ENCODE measurements at regions not wholly inside any gene's neighbourhood (a gene's known extent, or its start where the extent isn't known, plus 50 kb on each side); places are given as distances from the start of the nearest gene placed in this dataset.

GRCh38 chr5:152529440-152529839, 124.4 kb upstream of the NMUR2 start:
- TF ChIP-seq, protein P1, sequence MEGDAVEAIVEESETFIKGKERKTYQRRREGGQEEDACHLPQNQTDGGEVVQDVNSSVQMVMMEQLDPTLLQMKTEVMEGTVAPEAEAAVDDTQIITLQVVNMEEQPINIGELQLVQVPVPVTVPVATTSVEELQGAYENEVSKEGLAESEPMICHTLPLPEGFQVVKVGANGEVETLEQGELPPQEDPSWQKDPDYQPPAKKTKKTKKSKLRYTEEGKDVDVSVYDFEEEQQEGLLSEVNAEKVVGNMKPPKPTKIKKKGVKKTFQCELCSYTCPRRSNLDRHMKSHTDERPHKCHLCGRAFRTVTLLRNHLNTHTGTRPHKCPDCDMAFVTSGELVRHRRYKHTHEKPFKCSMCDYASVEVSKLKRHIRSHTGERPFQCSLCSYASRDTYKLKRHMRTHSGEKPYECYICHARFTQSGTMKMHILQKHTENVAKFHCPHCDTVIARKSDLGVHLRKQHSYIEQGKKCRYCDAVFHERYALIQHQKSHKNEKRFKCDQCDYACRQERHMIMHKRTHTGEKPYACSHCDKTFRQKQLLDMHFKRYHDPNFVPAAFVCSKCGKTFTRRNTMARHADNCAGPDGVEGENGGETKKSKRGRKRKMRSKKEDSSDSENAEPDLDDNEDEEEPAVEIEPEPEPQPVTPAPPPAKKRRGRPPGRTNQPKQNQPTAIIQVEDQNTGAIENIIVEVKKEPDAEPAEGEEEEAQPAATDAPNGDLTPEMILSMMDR (IDR thresholded peaks at IDR 0.05; ENCODE audit: low read depth, low read length) = no peak
- H3K9me3 ChIP-seq (ENCODE audit: severe bottlenecking) = no peaks in the 10 kb centered on the region
- no peaks in the 10 kb centered on the region for H3K27me3 ChIP-seq (ENCODE audit: insufficient read depth, low read depth, severe bottlenecking)
- H3K27ac ChIP-seq = no peak overlapping the region
- no peak overlapping the region for H3K4me3 ChIP-seq (ENCODE audit: low read depth, low read length)
- DNase-seq = no peak
- H3K36me3 ChIP-seq = no peaks in the 10 kb centered on the region

- Histone ChIP-seq H3K27ac (no peak overlapping the region), H3K36me3 (no peaks in the 10 kb centered on the region), H3K9me3 (ENCODE audit: severe bottlenecking) (no peaks in the 10 kb centered on the region), H3K4me3 (ENCODE audit: low read depth, low read length) (no peak overlapping the region), H3K27me3 (ENCODE audit: insufficient read depth, low read depth, severe bottlenecking) (no peaks in the 10 kb centered on the region)
- TF ChIP-seq, protein P1 (IDR thresholded peaks at IDR 0.05; ENCODE audit: low read depth, low read length) = no peak
- DNase-seq = no peak
Observed at GRCh38 chr5:152532714-152533113, 127.6 kb upstream of the NMUR2 start.

GRCh38 chr5:152534641-152535040, 129.6 kb upstream of the NMUR2 start:
- no peaks in the 10 kb centered on the region for H3K36me3 ChIP-seq
- H3K27ac ChIP-seq = no peak overlapping the region
- H3K4me3 ChIP-seq (ENCODE audit: low read depth, low read length) = no peak overlapping the region
- DNase-seq = no peak
- TF ChIP-seq, protein P1 (IDR thresholded peaks at IDR 0.05; ENCODE audit: low read depth, low read length) = no peak
- no peaks in the 10 kb centered on the region for H3K9me3 ChIP-seq (ENCODE audit: severe bottlenecking)
- H3K27me3 ChIP-seq (ENCODE audit: insufficient read depth, low read depth, severe bottlenecking) = no peaks in the 10 kb centered on the region

DNA sequence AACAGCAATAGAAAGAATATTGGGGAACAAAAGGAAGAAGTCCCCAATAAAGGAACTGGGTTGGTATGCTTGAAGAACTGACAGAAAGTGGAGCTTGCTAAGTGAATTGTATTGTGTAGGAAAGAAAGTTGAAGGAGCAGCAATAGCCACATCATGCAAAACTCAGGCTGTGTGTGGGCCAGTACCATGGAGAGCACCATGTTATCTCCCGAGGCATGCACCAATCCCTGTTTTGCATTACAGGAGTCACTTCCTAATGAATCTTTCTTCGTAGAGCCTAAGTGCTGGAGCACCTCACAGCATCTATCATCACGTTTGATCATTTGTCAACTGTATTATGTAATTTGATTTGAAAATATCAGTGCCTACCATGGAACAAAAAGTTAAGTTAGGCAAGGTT, 137.7 kb upstream of the NMUR2 start:
- TF ChIP-seq, protein P1 (IDR thresholded peaks at IDR 0.05; ENCODE audit: low read depth, low read length) = no peak
- Histone ChIP-seq H3K4me3 (ENCODE audit: low read depth, low read length) (no peak overlapping the region), H3K9me3 (ENCODE audit: severe bottlenecking) (no peaks in the 10 kb centered on the region), H3K36me3 (no peaks in the 10 kb centered on the region), H3K27ac (no peak overlapping the region), H3K27me3 (ENCODE audit: insufficient read depth, low read depth, severe bottlenecking) (no peaks in the 10 kb centered on the region)
- no peak for DNase-seq

GRCh38 chr5:152546493-152546892, 141.4 kb upstream of the NMUR2 start:
- no peak overlapping the region for H3K27ac ChIP-seq
- H3K27me3 ChIP-seq (ENCODE audit: insufficient read depth, low read depth, severe bottlenecking) = no peaks in the 10 kb centered on the region
- no peaks in the 10 kb centered on the region for H3K9me3 ChIP-seq (ENCODE audit: severe bottlenecking)
- DNase-seq = no peak
- TF ChIP-seq, protein P1 (IDR thresholded peaks at IDR 0.05; ENCODE audit: low read depth, low read length) = no peak
- no peaks in the 10 kb centered on the region for H3K36me3 ChIP-seq
- H3K4me3 ChIP-seq (ENCODE audit: low read depth, low read length) = no peak overlapping the region

DNA sequence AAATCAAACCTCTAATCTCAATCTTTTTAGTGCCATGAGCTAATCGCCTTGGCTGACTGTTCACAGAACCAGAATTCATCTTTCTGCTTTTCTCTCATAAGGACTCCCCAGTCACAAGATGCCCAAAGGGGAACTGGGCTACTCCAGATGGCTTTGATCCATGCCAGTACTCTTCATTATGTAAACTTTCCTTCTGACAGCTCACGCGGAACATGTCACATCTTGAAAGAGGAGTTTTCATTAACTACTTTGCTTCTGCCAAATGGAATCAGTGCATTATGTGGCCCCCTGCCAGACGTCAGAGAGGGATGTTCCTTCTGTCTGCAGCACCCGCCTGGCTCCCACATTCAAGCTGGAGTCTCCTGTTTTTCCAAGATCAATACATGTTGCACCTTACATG, 142.1 kb upstream of the NMUR2 start:
- Histone ChIP-seq H3K36me3 (no peaks in the 10 kb centered on the region), H3K27me3 (ENCODE audit: insufficient read depth, low read depth, severe bottlenecking) (no peaks in the 10 kb centered on the region), H3K4me3 (ENCODE audit: low read depth, low read length) (no peak overlapping the region), H3K9me3 (ENCODE audit: severe bottlenecking) (no peaks in the 10 kb centered on the region), H3K27ac (no peak overlapping the region)
- DNase-seq = no peak
- TF ChIP-seq, protein P1 (IDR thresholded peaks at IDR 0.05; ENCODE audit: low read depth, low read length) = no peak
